HG03439 (cell line): ENCODE measurements at regions not wholly inside any gene's neighbourhood (a gene's known extent, or its start where the extent isn't known, plus 50 kb on each side); places are given as distances from the start of the nearest gene placed in this dataset.
"Not testable (repeated sequence)": the region's sequence is repeated elsewhere in the genome, so short reads cannot be mapped to it uniquely, and the experiment has no call there.

Source experiments
- ATAC-seq: cut with Tn5 transposase; IDR thresholded peaks from one replicate; pipeline ENCODE4 v1.9.1; 2021; ENCODE audit warnings: mild to moderate bottlenecking, moderate library complexity; ENCODE audit not compliant: unreplicated experiment

DNA sequence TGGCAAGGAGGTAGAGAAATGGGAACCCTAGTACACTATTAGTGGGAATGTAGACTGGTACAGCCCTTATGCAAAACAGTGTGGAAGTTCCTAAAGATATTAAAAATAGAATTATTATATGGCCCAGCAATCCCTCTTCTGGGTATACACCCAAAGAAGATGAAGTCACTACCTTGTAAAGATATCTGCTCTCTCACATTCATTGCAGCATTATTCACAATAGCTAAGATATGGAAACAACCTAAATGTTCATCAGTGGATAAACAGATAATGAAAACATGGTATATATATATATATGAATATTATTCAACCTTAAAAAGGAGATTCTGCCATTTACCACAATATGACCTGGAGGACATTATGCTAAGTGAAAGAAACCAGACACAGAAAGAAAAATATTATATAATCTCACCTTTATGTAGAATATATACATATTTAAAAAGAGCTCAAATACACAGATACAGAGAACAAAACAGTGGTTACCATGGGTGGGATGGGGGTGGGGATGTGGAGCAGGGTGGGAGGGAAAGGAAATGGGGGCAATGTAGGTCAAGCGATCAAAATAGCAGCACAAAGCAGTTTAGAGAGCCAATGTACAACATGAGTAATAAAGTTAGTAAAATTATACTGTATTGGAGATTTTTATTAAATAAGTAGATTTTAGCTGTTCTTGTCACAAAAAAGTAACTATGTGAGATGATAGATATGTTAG is 138.6 kb downstream of the SPRY1 start:
- no peak for ATAC-seq

DNA sequence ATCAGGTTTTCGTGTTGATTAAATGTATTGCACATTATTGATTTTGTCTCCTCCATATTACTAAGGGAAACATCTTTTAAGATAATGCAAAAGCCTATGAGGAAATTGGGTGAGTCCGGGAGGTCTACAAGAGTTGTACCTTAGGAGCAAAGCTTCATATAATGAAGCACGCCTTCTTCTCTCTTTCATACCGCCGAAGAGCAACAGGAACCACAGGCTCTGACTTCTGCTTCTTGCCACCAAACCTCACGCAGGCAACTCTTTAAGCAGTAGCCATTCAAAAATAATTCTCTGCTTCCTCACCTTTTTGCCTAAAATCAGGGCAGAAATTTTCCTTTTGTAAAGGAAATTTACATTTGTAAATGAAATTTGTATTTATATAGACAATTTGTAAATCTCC is 139.6 kb downstream of the SPRY1 start:
- no peak for ATAC-seq

DNA sequence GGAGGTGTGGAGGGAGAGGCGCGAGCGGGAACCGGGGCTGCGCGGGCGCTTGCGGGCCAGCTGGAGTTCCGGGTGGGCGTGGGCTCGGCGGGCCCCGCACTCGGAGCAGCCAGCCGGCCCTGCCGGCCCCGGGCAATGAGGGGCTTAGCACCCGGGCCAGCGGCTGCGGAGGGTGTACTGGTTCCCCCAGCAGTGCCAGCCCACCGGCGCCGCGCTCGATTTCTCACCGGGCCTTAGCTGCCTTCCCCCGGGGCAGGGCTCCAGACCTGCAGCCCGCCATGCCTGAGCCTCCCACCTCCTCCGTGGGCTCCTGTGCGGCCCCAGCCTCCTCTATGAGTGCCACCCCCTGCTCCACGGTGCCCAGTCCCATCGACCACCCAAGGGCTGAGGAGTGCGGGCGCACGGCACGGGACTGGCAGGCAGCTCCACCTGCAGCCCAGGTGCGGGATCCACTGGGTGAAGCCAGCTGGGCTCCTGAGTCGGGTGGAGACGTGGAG is 141.4 kb downstream of the SPRY1 start:
- ATAC-seq, result not testable (repeated sequence)

DNA sequence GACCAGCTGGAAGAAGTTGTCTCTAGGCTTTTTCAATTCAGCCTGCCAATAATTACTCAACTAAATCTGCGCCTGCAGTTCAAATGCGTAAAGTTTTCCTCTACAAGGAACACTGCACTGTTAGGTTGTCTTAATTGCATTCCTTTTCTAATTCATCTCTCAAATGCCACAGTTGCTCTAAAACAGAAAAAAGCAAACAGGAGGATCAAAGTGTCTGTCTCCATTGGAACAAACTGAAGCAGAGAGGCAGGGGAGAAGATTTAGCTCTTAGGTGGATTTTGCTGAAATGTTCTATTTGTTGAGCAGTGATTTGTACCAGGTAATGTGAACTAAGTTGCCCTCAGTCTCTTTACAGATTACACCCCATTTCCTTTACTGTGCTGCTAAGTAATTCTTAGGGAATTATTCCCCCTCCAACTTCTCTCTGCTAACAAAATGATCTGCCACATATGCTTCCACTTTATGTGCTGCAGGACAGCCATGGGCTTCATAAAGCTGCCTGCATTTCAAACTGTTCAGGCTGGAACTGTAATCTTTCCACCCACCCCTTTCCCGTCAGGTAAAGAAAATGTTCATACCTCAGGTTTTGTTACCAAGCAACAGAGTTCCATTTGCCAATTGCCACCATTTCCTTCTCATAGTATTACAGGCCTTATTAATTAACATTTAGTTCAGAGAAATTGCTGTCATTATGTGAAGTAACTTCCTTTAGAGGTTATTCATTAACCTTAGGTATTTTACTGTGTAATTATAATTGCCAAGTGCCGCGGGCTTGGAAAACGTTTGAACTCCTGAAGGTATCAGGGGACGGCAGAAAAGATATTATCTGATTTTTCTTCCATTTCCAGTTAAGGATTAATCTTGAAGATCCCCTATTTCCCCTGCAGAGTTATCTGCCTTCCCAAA is 149.3 kb downstream of the SPRY1 start:
- no peak for ATAC-seq

DNA sequence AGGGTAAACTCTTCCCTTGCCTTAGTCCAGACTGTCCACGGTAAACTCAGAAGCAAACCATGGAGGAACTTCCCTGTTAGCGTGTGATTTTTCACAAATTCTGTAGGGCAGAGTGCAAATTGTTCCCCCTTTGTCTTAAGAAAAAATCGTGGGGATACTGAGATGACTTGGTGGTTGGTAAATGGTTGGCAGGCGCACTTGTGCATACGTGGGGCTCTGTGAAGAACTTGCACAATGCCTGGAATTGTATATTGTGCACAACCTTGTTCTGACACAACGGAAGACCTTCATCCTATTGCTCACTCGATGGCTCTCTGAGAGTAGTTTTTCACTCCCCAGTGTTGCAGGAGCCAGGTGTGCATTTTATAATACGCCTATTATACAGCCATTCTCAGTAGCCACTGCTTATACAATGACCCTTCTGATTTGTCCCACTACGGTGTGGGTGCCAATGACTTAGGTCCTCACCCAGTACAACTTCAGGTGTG is 150.0 kb downstream of the SPRY1 start:
- no peak for ATAC-seq

DNA sequence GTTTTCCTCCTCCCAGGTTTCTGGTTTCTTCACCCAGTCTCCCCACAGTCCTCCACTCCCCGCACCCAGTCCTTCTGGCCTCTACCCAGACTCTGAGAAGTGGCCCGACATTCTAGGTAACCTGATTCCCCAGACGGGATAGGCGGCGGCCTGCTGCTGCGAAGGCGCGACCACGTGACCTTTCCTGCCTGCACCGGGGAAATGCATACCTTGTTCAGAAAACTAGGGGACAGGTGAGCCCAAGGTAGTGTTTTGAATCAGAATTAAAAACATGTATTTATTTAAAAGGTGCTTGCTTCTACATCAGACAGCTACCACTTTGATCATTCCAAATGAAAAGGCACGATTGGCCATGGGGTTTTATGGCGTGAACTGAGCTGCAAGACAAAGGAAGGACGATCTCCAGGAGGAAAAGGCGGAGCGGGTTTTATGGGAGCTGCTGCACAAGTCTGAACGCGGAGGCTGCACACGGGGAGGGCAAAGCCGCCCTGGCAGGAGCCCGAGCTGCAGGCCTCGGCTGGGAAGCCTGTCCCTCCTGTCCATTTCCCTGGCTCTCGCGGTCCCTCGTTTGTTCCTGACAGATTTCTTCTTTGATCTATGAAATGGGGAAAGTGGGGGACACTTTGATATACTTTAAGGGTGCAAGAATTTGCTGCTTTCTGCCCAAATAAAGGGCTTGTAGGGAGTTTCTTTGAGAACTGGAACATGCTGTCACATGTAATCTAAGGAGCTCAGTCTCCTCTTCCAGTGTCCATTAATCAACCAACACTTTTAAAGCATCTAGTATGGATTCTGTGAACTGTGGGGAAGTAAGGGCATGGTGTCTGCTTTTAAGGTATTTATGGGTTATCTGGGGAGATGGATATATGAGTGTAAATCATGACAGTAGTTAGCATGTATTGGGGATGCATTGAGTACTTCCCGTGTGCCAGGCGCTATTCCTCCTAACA is 150.9 kb downstream of the SPRY1 start:
- ATAC-seq, result no peak

DNA sequence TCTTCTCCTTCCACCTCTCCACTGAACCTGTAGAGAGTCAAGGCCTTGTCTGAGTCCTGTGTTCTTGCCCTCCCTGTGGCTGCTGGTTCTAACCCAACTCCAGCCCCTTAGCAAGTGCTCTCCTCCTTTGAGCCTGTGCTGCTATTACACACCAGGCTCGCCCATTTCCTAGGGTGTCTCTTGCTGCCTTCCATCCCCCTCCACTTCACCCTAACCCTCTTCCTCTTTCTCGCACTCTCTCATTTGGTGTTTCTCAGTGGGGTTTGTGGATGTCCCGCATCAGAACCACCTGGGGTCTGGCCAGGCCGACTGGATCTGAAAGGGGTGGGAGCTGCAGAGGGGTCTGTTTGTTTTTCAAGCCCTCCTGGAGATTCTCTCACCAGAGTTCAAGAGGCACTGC is 156.7 kb downstream of the SPRY1 start:
- no peak for ATAC-seq

DNA sequence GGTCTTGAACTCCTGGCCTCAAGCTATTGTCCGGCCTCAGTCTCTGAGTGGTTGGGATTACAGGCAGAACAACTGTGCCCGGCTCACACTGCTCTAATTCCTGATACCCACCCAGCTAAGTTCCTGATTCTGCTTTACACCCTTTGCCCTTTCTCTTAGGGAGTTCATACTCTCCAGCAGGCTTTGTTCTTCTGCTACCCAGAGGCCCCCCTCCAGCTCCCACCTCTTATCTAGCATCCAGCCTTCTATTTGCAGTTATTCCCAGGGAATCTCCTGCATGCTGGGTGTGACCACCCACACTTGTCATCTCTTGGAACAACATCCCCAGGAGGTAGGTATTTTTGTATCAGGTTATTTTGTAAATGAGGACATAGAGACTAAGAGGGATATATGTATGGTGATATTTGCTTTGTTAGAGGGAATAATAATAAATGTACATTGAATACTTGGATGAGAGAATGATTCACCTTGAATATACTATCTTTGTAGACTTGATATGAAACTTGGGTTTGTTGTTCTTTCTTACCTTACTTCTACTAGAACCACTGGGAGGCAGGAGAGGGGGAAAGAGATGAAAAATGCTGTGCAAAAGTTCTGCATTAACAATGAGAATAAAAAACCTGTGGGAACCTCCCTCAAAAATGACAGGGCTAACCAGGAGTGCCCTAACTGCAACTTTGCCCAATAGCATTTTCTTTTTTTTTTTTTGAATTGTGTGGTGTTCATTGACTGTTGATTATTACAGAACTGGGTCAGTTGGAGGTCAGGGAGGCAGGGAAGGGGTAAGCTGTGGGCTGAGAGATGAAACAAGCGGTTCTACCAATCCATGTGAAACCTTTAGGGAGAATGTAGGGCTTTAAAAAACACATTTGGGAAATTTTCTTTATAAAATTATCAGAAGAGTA is 157.4 kb downstream of the SPRY1 start:
- no peak for ATAC-seq

DNA sequence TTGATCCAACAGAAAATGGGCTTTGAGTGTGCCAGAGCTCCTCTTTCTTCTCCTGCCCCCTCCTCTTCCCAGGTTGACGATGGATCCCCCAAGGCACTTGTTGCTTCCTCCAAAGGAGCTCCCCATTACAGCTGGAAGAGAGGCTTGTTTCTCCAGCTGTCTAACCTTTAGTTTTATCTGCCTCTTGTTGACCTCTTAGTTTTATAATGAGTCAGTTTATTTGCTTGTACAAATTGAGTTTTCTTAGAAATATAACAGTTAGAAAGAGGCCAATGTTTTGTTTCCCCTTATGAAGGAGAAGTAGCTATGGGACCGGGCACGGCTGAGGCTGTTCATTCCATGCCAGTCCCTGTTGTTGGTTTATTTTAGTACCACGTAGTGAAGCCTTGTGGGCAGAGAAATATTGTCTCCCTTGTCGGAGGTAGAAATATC is 158.2 kb downstream of the SPRY1 start:
- ATAC-seq, result no peak

DNA sequence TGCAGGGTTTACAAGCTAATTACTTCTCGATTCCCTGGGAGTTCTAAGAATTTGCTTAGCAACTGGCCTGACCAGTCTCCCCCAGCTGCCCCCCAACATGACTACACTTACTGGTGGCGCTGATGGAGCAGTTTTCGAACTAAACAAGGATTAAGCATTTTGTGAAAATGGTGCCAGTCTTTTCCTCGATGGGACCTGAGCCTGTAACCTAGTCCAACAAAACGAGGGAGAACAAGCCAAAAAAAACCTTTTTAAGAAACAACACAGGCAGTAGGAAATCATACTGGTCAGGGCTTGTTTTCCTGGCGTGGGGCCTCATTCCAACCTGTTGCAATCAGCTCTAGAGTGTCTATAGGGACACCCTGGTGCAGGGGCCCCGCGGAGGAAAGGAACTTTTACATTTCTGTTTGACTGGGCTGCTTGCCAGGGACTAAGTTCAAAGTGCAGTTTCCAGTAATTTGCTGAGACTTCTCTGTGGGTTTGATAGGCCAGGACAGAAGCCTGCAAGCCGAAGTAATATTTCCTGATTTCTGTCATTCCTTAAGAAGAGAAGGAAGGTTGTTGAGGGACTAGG is 158.7 kb downstream of the SPRY1 start:
- no peak for ATAC-seq

DNA sequence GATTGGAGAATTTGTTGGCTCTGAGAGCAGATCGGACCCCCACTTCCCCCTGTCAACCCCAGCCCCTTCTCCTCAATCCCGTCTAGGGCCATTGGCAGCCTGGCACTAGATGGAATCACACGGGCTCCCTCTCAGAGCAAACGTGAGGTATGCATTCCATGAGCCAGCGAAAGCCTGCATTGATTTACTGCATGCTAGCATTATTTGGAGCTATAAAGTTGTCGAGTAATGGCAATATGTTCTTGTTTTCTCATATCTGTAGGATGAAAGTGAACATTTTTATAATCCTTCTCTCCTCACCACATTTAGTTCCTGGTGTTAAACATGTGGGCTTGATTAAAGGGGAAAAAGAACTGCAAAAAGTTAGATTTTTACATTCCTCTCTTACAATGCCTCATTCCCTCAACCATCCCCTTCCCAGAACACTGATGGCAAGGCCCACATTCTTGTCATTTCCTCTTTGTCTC is 159.2 kb downstream of the SPRY1 start:
- ATAC-seq, result no peak

DNA sequence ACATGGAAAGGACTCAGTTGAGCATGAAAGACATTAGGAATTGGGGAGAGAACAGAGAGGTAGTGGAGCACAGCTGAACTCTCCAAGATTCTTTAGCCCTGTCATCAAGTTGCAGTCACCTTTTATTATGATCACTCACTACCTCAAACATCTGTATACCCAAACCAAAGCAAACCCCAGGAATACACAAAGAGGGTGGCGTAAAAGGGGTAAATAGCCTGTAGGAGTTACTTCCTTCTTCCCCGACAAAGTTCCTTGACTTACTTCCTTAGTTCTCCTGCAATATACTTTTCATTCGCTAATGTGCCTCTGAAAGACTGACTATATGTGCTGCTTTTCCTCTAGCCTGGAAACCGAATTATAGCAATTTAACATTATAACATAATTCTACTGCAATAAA is 159.9 kb downstream of the SPRY1 start:
- no peak for ATAC-seq

DNA sequence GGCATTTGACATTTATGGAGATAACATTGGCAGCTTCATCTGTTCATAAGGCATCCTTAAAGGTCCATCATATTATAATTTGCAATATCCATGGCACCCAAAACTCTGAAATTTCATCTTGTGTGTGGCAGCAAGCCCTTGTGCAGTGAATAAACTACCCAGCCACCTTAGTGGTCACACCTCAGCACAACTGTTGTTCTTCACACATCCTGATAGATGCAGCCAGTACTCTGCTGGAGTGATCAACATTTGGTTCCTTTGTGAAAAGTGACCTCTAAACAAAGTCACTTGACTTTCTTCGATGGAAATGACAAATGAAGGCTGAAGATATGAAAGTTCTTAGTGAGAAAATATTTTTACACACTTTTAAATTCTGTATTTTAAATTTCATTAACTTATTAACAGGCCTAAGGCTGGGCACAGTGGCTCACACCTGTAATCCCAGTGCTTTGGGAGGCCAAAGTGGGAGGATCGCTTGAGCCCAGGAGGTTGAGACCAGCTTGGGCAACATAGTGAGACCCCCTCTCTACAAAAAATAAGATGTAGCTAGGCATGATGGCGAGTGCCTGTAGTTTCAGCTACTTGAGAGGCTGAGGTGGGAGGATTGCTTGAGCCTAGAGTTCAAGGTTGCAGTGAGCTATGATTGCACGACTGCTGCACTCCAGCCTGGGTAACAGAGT is 161.4 kb downstream of the SPRY1 start:
- ATAC-seq, result no peak

DNA sequence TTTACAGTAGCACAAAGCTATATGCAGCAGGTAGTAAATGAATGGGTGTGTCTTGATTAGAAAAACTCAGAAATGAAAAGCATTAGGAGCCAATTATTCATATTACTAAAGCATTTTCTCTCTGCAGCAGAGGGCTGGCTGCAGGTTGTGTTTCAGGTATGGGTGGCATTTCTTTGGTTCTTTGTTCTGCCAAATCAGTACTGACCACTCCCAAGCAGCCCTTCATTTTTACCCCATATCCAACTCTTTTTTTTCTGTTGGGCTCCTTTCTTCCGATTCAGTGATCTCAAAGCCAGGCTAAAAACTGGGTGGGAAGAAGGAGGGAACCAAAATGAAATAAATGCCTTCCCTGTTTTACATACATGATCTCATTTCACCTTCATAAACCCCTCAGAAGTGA is 162.3 kb downstream of the SPRY1 start:
- no peak for ATAC-seq

DNA sequence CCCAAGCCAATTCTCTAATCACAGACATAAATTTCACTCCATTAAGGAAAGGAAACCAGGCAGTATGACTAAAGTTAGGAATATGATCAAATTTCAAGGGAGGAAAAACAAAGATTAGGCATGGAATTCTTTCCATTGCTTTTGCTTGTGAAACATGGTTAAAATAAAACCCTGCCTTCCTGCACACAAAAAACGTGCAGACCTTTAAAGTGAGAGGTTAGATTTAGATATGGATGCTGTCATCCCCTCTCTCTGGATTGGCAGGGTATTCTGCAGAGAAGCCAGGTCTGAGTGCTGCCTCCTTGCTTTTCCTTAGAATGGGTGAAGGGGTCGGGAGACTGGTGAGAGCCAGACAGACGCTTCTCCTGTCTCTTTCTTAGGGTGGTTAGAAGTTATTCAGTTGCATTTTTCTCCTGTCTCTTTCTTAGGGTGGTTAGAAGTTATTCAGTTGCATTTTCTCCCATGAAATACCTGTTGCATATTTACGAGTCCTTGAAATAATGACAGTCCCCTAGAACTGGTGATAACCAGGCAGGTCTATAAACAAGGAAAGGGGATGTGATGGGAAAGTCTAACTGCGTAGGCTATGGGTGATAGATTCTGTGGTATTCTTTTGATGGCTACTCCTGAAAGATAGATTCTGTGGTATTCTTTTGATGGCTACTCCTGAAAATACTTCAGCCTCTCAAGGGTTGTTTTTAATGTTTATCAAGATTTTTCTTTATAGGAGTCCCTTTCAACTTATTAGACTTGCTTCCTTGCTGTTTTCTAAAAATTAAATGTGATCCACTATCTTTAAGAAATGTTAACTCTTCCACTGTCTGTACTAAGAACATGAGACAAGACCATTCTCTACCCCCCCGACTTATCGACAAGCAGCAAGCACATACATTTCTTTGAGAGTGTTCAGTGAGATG is 163.6 kb downstream of the SPRY1 start:
- ATAC-seq, result no peak

DNA sequence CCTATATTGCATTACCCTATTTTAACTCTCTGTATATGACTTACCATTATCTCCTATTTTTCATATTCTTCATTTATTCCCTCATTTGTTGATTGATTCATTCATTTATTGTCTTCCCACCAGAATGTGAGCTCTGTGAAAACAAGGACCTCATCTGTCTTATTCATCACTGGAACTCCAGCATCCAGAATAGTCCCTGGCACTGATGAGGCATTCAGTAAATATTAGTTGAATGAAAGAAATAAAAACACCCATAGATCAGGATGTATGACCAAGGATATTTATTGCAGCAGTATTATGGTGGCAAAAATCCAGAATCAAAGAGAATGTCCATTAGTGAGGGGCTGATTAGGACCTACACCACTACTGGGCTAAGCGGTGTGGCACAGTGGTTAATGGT is 164.9 kb downstream of the SPRY1 start:
- ATAC-seq, result no peak

DNA sequence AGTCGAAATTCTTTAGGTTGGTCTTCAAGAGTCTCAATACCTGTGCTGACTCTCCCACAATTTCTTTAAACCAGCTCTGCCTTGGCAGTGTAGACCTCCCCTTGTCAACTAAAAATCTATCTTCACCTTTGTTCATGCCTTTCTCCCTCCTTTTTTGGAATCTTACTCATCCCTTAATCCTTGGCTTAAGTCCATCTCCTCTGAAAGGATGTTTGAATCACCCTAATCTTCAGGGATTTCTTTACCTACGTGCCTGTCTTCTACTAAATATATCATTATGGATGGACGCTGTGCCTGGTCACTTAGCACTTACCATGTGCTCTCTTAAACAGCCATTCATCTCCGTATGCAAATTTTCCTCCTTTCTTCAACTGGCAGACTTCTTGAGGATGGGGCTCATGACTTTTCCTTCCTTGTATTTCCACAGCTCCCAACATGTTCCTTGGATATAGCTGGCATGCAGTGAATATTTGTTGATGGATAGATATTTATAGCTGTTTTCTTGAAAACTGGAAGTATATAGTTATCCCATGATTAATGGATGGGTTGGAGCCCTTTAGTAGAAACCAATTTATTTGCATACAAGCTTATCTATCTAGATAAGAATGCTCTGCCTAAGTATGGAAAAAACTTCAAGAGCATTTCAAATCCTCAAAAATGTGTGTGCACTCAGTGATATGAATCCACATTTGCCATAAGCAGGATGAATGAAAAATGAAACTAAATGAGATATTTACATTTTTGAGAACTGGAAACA is 166.6 kb downstream of the SPRY1 start:
- no peak for ATAC-seq
